ENCODE measurements at regions not wholly inside any gene's neighbourhood (a gene's known extent, or its start where the extent isn't known, plus 50 kb on each side); places are given as distances from the start of the nearest gene placed in this dataset.

DNA sequence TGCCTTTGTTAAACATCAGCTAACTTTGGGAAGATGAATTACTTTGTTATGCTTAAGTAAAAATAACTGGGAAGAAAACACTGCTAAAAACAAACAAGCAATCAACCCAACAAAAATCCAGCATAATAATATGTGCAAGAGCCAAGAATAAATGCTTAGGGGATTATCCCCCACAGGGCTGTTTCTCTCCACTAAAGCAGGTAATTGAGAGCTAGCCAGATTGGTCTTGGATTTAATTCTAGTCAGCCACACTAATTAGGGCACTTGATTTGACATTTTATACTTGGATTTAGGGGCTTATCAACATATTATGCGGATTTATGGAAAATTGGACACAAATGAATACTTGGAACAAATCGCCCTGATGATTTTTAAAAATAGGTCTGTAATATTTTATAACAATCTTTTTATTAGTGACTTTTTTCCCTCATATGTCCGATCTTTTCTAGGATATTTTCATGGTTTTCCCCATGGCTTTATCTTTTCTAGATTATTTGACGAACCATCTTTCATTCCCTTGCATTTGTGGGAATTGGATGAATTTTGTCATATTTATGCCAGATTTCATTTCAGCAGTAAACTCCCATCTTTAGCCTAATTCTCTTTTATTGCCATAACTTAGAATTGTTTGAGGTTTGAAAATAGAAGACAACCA, 199.1 kb upstream of the NXPH2 start:
- TF ChIP-seq, protein P1, sequence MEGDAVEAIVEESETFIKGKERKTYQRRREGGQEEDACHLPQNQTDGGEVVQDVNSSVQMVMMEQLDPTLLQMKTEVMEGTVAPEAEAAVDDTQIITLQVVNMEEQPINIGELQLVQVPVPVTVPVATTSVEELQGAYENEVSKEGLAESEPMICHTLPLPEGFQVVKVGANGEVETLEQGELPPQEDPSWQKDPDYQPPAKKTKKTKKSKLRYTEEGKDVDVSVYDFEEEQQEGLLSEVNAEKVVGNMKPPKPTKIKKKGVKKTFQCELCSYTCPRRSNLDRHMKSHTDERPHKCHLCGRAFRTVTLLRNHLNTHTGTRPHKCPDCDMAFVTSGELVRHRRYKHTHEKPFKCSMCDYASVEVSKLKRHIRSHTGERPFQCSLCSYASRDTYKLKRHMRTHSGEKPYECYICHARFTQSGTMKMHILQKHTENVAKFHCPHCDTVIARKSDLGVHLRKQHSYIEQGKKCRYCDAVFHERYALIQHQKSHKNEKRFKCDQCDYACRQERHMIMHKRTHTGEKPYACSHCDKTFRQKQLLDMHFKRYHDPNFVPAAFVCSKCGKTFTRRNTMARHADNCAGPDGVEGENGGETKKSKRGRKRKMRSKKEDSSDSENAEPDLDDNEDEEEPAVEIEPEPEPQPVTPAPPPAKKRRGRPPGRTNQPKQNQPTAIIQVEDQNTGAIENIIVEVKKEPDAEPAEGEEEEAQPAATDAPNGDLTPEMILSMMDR (IDR thresholded peaks at IDR 0.05; ENCODE audit: low read depth, low read length), result no peak
- TF ChIP-seq, protein P2, sequence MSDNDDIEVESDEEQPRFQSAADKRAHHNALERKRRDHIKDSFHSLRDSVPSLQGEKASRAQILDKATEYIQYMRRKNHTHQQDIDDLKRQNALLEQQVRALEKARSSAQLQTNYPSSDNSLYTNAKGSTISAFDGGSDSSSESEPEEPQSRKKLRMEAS (IDR thresholded peaks at IDR 0.05; ENCODE audit: low read depth, low read length), result no peak
- no peak for TF ChIP-seq POLR2A (IDR thresholded peaks at IDR 0.05; ENCODE audit: extremely low read depth, insufficient read length)
- no peak for TF ChIP-seq MYC (IDR thresholded peaks at IDR 0.05; ENCODE audit: low read depth, low read length)
- no peak for DNase-seq (ENCODE audit: low read depth)
- H3K4me3 ChIP-seq (ENCODE audit: low read depth, low read length), result no peak overlapping the region

DNA sequence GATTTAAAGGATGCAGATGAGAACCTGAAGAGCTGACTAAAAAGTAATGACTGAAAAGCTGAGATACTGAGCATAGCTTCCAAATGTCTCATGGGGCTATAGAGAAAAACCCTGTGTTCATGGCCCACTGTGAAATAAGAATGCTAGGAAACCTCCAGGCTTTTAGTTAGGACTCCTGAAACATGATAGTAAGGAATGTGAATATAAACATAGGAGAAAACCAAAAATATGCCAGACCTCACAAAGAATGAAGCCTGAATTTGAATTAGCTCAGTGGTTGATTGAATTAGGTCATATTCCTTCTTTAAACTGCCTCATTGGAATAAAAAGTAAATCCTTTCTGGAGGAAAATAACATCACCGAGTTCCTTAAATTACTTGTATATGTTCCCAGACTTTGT, 194.5 kb upstream of the NXPH2 start:
- no peak for DNase-seq (ENCODE audit: low read depth)
- TF ChIP-seq POLR2A (IDR thresholded peaks at IDR 0.05; ENCODE audit: extremely low read depth, insufficient read length), result no peak
- TF ChIP-seq, protein P2 (IDR thresholded peaks at IDR 0.05; ENCODE audit: low read depth, low read length), result no peak
- TF ChIP-seq, protein P1 (IDR thresholded peaks at IDR 0.05; ENCODE audit: low read depth, low read length), result no peak
- no peak for TF ChIP-seq MYC (IDR thresholded peaks at IDR 0.05; ENCODE audit: low read depth, low read length)
- no peak overlapping the region for H3K4me3 ChIP-seq (ENCODE audit: low read depth, low read length)

DNA sequence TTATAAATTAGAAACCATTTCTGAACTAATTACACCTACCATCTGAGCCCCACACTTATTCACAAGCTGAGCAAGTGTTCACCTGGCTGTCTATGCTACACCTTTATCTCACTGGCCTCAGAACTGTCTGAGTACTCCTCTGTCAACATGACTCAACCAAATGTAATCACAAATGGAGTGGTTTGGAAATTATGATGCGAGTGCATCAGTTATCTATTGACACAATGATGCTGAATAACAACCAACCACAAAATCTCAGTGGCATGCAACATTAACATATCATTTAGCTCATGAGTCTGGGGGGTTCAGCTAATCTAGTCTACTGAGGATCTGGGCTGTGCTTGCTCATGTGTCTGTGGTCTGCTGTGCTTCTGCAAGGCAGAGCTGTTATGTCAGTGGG, 184.2 kb upstream of the NXPH2 start:
- DNase-seq (ENCODE audit: low read depth), result no peak

DNA sequence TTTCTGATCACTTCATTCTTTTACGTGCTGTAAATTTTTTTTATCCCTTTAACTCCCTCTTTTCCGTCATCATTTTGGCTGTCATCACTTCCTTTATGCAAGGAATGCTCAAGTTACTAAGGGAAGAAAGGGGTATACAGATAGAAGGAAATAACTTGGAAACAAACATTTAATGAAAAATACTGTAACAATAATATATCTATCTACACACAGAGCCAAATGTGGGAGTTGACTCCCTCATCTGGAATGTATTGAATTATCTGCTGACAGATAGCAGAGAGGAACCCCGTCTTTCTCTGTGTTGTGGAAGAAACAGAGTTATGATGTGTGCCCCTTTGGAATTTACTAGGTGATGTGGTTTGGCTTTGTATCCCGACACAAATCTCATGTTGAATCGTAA, 182.5 kb upstream of the NXPH2 start:
- H3K4me3 ChIP-seq (ENCODE audit: low read depth, low read length), result no peak overlapping the region
- TF ChIP-seq, protein P1 (IDR thresholded peaks at IDR 0.05; ENCODE audit: low read depth, low read length), result no peak
- TF ChIP-seq, protein P2 (IDR thresholded peaks at IDR 0.05; ENCODE audit: low read depth, low read length), result no peak
- TF ChIP-seq POLR2A (IDR thresholded peaks at IDR 0.05; ENCODE audit: extremely low read depth, insufficient read length) (no peak), MYC (IDR thresholded peaks at IDR 0.05; ENCODE audit: low read depth, low read length) (no peak)
- DNase-seq (ENCODE audit: low read depth), result no peak

More for the DNA sequence above, 184.2 kb upstream of the NXPH2 start:
- TF ChIP-seq, protein P2 (IDR thresholded peaks at IDR 0.05; ENCODE audit: low read depth, low read length), result no peak
- no peak for TF ChIP-seq POLR2A (IDR thresholded peaks at IDR 0.05; ENCODE audit: extremely low read depth, insufficient read length)
- TF ChIP-seq, protein P1 (IDR thresholded peaks at IDR 0.05; ENCODE audit: low read depth, low read length), result no peak
- TF ChIP-seq MYC (IDR thresholded peaks at IDR 0.05; ENCODE audit: low read depth, low read length), result no peak
- H3K4me3 ChIP-seq (ENCODE audit: low read depth, low read length), result no peak overlapping the region

DNA sequence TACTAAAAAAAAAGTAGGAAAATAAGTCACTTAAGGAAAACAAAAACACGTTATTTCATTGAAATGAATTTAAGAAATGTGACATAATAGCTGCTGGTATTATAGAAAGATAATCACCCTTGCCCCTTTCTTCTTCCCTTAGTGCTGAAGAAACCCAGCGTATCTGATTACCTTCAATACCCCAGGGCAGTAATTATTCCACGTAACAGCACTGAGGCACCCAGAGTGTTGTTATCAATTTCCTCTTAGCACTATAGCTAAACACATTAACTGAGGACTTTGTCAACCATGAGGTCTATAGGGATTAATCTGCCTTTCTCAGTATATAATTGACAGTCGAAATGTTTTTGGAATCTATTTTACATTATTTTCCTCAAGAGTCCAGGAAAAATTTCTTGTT, 180.0 kb upstream of the NXPH2 start:
- no peak overlapping the region for H3K4me3 ChIP-seq (ENCODE audit: low read depth, low read length)
- TF ChIP-seq, protein P1 (IDR thresholded peaks at IDR 0.05; ENCODE audit: low read depth, low read length), result no peak
- TF ChIP-seq POLR2A (IDR thresholded peaks at IDR 0.05; ENCODE audit: extremely low read depth, insufficient read length) (no peak), MYC (IDR thresholded peaks at IDR 0.05; ENCODE audit: low read depth, low read length) (no peak)
- TF ChIP-seq, protein P2 (IDR thresholded peaks at IDR 0.05; ENCODE audit: low read depth, low read length), result no peak
- DNase-seq (ENCODE audit: low read depth), result no peak

All from NB4 (cell line).